ENCODE measurements at regions not wholly inside any gene's neighbourhood (a gene's known extent, or its start where the extent isn't known, plus 50 kb on each side); places are given as distances from the start of the nearest gene placed in this dataset.

- Mint-ChIP-seq H3K27me3 (no peaks in the 10 kb centered on the region), H3K4me1 (ENCODE audit: low read depth) (no peaks in the 10 kb centered on the region), H3K4me3 (no peak overlapping the region), H3K9me3 (peaks cover 14% of the 10 kb centered on the region), H3K36me3 (ENCODE audit: low read depth) (no peaks in the 10 kb centered on the region), H3K27ac (no peak overlapping the region)
- intact Hi-C loops (cut with micrococcal nuclease) = no loop called here
- no peak for TF ChIP-seq CTCF (IDR thresholded peaks at IDR 0.05)
- CTCF ChIA-PET = no interaction called here
- ATAC-seq = no peak
- POLR2A ChIA-PET = no interaction called here
- no peak for DNase-seq
Observed at GRCh38 chr13:56396318-56396717, 744.4 kb upstream of the PRR20A start.

- Mint-ChIP-seq H3K27ac (no peak overlapping the region), H3K9me3 (peaks cover 21% of the 10 kb centered on the region), H3K4me3 (no peak overlapping the region), H3K36me3 (ENCODE audit: low read depth) (no peaks in the 10 kb centered on the region), H3K4me1 (ENCODE audit: low read depth) (no peaks in the 10 kb centered on the region), H3K27me3 (no peaks in the 10 kb centered on the region)
- intact Hi-C loops (cut with micrococcal nuclease) = no loop called here
- ATAC-seq (no peak), DNase-seq (no peak)
- POLR2A ChIA-PET = no interaction called here
- TF ChIP-seq CTCF (IDR thresholded peaks at IDR 0.05) = no peak
- CTCF ChIA-PET = no interaction called here
Observed at GRCh38 chr13:56400774-56401173, 739.9 kb upstream of the PRR20A start.

- H3K27me3 Mint-ChIP-seq = no peaks in the 10 kb centered on the region
- ATAC-seq (no peak), DNase-seq (no peak)
- intact Hi-C loops (cut with micrococcal nuclease) = no loop called here
- TF ChIP-seq CTCF (IDR thresholded peaks at IDR 0.05) = no peak
- H3K4me3 Mint-ChIP-seq = no peak overlapping the region
- ChIA-PET POLR2A (no interaction called here), CTCF (no interaction called here)
- no peaks in the 10 kb centered on the region for H3K36me3 Mint-ChIP-seq (ENCODE audit: low read depth)
- H3K4me1 Mint-ChIP-seq (ENCODE audit: low read depth) = no peaks in the 10 kb centered on the region
- H3K27ac Mint-ChIP-seq = no peak overlapping the region
- H3K9me3 Mint-ChIP-seq = peaks cover 12% of the 10 kb centered on the region
Observed at GRCh38 chr13:56412856-56413255, 727.9 kb upstream of the PRR20A start.

- DNase-seq = no peak
- ChIA-PET POLR2A (no interaction called here), CTCF (no interaction called here)
- Mint-ChIP-seq H3K36me3 (ENCODE audit: low read depth) (no peaks in the 10 kb centered on the region), H3K27me3 (no peaks in the 10 kb centered on the region), H3K4me1 (ENCODE audit: low read depth) (no peaks in the 10 kb centered on the region), H3K4me3 (no peak overlapping the region), H3K27ac (no peak overlapping the region), H3K9me3 (peaks cover 11% of the 10 kb centered on the region)
- TF ChIP-seq CTCF (IDR thresholded peaks at IDR 0.05) = no peak
- intact Hi-C loops (cut with micrococcal nuclease) = no loop called here
- no peak for ATAC-seq
Observed at GRCh38 chr13:56424246-56424645, 716.5 kb upstream of the PRR20A start.

GRCh38 chr13:56457535-56458190 lies 683.1 kb upstream of the PRR20A start:
- Mint-ChIP-seq H3K36me3 (ENCODE audit: low read depth) (no peaks in the 10 kb centered on the region), H3K9me3 (peaks cover 21% of the 10 kb centered on the region), H3K4me1 (ENCODE audit: low read depth) (no peaks in the 10 kb centered on the region), H3K27me3 (no peaks in the 10 kb centered on the region), H3K27ac (no peak overlapping the region), H3K4me3 (no peak overlapping the region)
- no peak for DNase-seq
- ChIA-PET POLR2A (no interaction called here), CTCF (no interaction called here)
- TF ChIP-seq CTCF (IDR thresholded peaks at IDR 0.05) = no peak
- intact Hi-C loops (cut with micrococcal nuclease) = no loop called here
- ATAC-seq = no peak
